GM19035 (cell line): ENCODE measurements at regions not wholly inside any gene's neighbourhood (a gene's known extent, or its start where the extent isn't known, plus 50 kb on each side); places are given as distances from the start of the nearest gene placed in this dataset.
"Not testable (repeated sequence)": the region's sequence is repeated elsewhere in the genome, so short reads cannot be mapped to it uniquely, and the experiment has no call there.

Experiments used
- ATAC-seq: cut with Tn5 transposase; IDR thresholded peaks from one replicate; pipeline ENCODE4 v1.9.1; 2021; ENCODE audit not compliant: unreplicated experiment

DNA sequence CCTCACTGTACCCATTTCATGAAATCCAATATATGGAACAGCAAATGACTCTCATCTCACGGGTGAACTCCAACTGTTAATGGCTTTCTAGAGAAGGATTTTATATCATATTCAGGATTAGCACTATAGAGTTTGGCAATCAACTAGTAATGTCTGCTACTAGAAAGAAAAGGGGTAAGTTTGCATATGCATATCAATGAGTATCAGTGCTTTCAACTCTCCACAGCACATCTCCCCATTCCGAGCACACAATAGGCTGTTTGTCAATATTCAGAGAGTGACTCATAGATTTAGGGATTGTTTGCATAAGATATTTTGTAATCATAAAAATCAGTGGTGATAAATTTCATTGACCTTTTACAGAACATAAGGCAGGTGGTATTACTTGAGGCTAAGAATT, 163.2 kb upstream of the LMCD1 start:
- ATAC-seq, result no peak

DNA sequence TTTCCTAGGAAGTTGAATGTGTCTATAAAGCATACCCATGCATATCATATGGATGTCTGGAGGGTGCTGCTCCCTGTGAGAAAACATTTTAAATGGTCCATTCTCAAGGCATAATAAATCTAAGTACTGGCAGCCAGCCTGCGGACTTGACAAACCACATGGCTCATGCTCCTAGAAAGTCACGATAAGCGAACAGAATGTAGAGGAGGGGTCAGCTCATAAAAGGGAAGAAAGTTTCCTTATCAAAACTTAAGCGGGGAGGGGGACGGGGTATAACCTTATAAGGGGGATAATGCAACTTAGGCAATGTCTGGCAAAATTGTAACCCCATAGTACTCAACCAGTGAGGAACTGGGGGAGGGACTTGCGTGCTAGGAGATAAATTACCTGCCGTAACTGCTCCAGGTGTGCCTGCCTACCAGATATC, 159.8 kb upstream of the LMCD1 start:
- no peak for ATAC-seq

DNA sequence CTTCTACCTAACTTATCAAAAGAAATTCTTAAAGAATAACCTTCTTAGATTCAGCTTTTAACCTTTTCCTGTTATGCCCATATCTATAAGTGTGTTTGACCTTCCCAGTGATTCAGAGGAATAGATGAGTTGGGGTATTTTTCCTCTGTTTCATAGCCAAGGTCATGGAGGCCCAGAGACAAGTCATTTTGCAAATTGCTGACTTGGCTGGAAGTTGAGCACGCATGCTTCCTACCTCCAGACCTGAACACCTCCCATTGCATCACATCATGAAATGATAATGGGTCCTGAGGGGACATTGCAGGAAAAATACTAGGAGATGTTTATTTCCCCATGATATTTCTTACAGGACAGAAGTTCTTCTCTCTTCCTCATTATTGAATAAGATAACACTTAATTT, 158.6 kb upstream of the LMCD1 start:
- ATAC-seq, result no peak

DNA sequence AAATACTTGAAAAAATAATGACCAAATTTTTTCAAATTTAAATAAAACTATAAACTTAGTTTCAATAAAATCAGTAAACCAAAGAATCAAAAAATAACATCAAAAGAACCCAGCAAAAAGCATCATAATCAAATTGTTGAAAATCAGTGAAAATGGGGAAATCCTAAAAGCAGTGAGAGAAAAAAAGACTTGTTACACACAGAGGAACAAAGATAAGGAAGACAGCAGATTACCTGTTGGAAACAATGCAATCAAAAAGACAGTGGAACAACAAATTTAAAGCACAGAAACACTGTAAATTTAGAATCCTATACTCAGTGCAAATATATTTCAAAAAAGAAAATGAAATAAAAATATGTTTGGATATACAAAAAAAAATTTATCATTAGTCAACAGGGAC, 156.2 kb upstream of the LMCD1 start:
- no peak for ATAC-seq

DNA sequence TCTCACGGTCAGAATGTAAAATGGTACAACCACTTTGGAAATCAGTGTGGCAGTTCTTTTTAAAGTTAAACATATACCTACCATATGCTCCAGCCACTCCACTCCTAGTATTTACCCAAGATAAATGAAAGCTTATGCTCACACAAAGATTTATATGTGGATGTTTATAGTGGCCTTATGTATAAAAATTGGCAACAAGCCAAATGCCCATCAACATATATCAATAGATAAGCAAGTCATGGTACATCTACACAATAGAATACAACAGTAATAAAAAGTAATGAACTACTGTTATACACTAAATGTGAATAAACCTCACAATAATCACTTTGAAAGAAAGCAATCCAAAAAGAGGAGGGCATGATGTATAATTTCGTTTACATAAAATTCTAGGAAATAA, 153.5 kb upstream of the LMCD1 start:
- no peak for ATAC-seq

DNA sequence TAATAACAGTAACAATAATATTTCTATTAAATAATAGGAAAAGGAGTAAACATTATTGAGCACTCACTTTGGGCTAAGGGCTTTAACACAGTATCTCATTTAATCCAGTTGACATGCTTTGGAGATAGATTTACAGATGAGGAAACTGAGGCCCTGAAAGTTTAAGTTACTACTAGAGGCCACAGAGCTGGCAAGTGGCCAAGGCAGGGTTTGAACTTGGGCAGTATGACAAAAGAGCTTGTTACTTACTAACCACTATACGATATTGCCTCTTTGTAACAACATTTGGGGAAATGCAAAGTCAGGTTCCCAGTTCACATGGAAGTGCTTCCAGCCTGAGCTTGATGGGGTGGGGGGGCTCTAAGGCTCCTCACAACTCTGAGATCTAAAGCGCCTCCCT, 149.1 kb upstream of the LMCD1 start:
- ATAC-seq, result no peak

DNA sequence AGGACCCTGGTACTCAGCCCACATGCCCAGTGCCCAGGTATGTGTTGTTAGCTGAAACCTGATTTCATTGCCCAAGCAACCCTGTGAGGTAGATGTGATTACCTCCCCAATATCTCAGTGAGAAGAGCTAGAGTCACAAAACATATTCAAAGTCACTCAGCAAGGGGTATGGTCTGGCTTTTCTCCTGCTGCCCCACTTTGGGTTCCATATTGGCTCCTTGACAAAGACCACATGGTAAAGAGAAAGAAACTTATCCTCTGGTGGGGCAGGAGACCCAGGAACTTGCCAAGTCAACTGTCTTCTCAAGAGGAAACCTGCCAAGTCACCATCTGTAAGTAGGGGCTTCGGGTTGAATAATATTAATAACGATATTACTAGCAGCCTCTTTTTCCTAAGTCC, 148.3 kb upstream of the LMCD1 start:
- ATAC-seq, result no peak

DNA sequence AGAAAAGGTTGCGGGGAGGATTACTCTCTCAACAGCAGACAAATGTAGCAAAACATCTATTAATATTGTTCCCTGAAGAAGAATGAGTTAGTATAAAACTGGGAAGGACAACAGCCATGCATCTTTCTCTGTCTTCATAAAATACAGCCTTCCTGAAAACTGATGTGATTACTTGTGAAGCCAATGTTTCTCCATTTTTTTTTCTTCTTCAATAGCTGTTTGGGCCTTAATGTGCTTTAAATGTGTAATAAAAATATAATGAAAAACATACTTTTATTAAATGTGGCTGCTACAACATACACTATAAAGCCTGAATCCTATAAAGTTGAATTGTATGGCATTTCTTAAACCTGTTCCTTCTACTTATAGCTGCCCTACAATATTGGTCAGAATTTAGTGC, 146.3 kb upstream of the LMCD1 start:
- no peak for ATAC-seq

DNA sequence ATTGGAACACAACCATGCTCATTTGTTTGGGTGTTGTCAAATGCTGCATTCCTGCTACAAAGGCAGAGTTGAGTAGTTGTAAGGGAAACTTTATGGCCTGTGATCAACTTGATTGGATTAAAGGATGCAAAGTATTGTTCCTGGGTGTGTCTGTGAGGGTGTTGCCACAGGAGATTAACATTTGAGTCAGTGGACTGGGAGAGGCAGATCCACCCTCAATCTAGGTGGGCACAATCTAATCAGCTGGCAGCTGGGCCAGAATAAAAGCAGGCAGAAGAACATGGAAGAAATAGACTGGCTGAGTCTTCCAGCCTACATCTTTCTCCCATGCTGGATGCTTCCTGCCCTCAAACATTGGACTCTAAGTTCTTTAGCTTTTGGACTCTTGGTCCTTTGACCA, 145.6 kb upstream of the LMCD1 start:
- ATAC-seq, result not testable (repeated sequence)

DNA sequence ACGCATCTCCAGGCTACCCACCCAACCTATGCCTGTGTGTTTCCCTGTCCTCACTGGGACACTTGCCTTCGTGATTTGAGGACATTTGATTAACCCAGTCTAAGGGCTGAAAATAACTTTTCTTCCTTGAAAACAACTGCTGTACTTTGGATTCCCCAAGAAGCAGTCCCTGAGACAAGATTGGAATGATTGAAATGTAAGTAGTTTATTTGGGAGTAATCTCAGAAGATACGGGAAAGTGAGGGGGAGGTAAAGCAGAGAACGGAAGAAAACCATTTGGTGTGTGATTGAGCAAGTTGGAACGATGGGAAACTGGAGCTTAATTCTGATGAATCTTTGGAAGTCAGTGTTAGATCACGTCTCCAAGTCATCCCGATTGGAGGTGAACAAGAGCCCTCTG, 143.8 kb upstream of the LMCD1 start:
- no peak for ATAC-seq

DNA sequence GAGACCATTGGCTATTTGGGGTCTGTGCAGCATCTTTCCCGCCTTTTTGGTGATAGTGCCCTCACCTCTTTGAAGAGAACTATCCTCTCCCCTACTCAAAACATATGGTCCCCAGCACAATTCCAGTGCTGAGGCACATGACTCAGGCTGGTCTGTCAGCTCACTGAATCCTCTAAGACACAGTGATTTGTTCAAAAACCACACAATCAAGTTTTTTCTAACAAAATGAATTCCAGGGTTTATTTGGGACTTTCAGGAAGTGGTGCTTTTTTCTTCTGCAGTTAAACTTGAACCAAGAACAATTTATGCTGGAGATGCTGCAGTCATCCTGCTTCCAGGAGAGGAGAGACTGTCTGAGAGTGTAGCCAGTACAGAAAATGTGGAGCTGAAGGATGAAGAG, 142.5 kb upstream of the LMCD1 start:
- ATAC-seq, result no peak

DNA sequence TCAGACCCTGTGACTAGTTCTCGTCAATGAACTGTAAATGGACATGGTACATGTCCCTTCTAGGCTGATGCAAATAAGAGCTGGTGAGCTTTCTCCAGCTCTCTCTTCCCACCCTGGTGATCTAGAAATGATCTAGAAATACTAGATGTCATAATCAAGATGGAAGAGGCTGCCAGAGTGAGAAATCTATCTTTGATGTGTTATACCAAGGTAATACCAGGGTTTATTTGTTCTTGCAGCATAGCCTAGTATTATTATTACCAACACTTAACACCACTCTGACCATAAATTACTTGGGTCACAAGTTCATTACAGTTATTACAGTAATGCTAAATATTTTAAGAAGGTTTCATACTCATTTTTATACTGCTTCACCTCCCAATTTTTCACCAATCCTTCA, 138.4 kb upstream of the LMCD1 start:
- no peak for ATAC-seq

DNA sequence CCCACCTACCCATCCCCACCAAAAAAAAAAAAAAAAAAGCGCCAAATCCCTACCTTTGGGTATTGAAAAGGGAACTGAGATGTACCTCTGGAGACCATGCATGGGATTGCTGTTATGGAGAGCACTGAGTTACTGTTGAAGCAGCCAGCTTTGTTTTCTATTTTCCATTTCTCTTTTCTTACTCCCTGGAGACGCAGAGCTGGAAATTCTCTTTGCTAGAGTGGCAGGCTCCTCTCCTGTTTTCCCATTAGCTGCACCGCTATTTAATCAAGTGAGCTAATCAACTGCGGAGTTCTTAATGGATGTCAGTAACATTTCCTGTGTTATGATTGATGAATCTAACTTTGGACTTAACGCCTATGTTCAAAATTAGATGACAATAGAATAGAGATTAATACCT, 136.1 kb upstream of the LMCD1 start:
- no peak for ATAC-seq

DNA sequence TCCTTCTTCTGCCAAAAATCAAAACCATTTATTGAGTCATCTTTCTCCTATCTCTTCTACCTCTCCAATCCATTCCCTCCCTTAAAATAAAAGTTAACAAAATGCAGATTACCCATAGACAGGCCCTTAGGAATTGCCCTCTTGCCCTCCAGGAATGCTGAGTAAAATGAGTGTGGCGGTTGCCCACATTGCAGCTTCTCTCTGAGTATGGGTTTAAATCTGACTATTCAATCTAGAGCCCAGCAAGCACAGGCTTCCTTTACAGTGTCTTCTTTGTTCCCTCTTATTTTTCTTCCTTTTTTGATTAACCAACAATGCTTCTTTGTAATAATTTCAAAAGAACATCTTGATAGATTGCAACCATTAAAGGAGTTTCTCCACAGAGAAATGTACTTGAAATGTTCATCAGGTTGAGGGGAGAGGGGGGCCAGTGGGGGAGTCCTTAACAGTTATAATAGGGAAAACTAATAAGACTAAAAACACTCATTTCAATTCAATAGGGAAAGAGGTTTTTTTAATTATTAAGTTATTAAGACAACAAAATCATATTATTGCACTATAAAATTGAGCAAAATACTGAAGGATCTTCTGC, 135.3 kb upstream of the LMCD1 start:
- no peak for ATAC-seq

DNA sequence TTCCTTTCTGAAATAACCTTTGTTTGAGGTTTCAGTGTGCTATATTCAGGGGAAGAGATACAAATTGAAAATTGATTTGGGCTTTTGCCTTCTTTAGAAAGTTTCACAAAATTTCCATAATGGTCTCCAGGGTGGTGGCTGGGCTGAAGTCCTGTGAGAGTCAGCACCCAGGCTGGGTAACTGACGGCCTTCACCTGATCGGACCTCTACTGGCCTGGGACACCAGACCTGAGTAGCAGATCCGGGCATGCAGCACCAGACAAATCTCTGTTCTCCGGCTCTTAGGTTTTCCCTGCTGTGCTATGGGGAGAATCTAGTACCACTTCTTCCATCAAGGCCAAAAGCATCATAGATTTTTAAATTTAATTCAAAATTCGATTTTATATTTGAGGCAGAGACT, 133.0 kb upstream of the LMCD1 start:
- ATAC-seq, result no peak

DNA sequence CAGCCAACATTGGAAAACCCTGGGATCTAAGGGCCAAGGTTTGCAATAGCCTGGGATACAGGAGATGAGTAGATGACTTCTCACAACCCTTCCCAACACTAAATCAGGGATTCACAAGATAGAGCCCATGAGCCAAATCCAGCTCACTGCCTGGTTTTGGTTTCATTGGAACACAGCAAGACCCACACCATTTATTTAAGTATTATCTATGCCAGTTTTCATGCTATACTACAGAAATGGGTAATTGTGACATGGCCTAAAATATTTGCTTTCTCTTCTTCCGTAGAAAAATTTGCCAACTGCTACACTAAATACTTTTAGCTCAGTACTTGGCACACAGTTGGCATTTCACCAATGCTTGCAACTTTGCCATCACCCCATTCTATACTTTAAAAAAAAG, 132.0 kb upstream of the LMCD1 start:
- ATAC-seq, result no peak

DNA sequence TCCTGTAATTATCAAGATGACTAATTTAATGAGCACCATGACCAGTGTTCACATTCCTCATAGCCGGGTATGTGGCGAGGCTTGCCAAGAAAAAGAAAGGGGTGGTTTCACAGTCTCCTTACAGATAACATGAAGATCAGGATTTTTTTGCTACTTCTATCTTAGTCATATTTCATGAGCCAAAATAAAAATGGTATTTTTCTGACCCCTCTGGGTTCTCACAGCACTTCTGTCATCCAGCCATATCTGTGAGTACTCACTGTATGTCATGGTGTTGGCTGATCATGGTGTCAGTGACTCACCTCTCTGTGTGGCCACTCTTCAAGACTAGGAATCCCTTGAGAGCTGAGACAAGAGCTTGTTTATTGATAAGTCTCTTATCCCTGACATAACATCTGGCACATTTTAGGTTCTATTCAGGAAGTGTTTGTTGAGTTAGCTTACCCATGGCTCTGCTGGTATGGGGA, 130.5 kb upstream of the LMCD1 start:
- no peak for ATAC-seq

DNA sequence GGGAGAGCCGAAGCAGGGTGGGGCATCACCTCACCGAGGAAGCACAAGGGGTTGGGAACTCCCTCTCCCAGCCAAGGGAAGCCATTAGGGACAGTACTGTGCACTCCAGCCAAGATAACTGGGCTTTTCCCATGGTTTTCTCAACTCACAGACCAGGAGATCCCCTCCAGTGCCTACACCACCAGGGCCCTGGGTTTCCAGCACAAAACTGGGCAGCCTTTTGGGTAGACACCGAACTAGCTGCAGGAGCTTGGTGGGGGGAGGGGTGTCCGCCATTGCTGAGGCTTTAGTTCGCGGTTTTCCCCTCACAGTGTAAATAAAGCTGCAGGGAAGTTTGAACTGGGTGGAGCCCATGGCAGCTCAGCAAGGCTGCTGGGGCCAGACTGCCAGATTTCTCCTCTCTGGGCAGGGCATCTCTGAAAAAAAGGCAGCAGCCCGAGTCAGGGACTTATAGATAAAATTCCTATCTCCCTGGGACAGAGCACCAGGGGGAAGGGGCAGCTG, 129.6 kb upstream of the LMCD1 start:
- no peak for ATAC-seq

DNA sequence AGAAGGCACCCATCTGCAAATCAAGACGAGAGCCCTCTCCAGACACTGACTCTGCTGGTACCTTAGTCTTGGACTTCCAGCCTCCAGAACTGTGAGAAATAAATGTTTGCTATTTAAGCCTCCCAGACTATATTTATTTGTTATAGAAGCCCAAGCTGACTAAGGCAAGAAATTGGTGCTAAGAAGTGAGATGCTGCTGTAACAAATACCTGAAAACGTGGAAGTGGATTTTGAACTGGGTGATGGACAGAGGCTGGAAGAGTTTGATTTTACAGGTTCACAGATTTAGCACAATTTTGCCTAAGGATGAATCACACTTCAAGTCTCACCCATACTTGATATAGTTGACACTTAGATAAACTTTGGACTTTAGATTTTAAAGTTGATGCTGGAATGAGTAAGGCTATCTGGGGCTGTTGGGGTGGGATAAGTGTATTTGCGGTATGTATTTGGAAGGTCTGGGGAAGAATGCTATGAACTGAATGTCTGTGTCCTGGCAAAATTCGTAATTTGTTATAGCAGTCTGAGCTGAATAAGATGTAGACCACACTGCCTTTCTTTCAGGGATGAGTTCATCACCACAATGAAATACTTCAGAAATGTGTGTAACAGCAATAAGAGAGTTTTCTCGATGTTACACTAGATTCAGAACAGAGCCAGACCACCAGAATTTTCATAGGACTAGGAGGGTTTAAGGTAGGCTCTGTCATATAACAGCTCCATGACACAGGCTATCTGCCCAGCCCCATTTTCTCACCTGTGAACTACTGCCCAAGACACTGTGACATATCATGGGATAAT, 120.5 kb upstream of the LMCD1 start:
- ATAC-seq, result no peak

DNA sequence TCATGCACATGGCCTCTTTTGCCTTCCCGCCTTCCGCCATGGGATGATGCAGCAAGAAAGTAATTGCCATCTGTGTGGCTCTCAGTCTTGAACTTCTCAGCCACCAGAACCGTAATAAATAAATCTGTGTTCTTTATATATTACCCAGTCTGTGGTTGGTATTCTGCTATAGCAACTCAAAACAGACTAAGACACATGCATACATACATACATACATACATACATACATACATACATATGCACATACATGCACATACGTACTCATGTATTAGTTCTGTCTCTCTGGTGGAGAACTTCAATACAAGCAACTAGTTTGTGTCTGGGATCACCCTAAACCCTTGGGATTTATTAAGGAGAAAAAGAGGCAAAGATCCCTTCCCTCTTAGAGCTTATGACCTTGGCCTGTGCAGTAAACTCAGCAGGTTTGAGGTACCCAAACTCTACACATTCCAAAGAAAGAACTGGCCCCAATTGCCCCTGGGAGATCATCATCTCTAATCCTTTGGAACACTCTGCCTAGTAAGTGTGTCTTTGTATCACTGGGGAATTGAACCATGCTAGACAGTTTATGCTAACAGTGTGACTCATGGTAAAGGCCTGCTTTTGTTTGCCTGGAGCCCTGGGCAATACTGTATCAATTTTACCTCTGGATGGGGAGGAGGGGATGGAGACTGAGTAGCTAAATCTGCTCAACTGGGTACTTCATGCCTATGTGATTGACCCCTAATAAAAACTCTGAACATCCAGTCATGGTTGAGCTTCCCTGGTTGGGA, 115.6 kb upstream of the LMCD1 start:
- no peak for ATAC-seq

DNA sequence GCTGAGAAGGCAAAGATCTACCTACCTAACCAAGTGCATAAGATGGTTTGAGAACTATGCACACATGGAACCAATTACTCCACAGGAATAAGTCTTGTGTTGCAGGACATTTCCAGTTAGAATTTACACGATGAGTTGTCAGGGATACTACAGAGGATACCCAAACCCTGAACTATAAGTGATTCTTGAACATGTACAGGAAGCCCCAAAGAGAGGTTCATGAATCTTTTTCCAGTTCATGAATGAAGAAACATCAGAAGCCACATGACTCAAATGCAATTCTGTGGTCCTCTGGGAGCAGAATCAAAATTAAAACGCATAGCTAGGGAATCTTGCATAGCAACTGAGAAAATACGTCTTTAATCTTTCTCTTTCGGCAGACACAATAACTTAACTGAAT, 114.1 kb upstream of the LMCD1 start:
- ATAC-seq, result no peak

DNA sequence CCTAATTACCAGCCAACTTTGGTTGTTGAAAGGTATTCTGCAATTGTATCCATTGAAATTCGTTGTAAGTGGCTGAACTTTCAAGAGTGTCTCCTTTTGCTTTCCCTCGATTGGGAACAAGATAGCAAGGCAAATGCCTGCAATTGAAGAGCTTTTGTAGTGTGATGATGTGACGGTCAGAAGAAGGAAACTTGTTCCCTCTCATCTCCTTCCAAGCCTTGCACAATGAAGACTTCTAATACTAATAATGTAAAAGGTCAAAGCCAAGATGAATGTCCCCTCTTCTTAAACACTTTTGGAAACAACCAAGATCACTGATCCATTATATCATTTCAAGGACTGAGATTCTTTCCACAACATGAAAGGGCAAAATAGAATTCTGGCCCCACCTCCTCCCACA, 101.9 kb upstream of the LMCD1 start:
- ATAC-seq, result no peak
